GM12872 (cell line): ENCODE measurements at regions not wholly inside any gene's neighbourhood (a gene's known extent, or its start where the extent isn't known, plus 50 kb on each side); places are given as distances from the start of the nearest gene placed in this dataset.

Experiments used
- CTCF ChIP-seq: IDR thresholded peaks from 3 replicates; pipeline ENCODE4 v1.5.1; 2011; ENCODE audit warnings: low read depth, mild to moderate bottlenecking, low read length, moderate library complexity; ENCODE audit not compliant: insufficient read depth

GRCh38 chr2:7378591-7378990 lies 461.4 kb downstream of the RNF144A start:
- no peak for TF ChIP-seq CTCF

GRCh38 chr2:7379799-7380198 lies 462.6 kb downstream of the RNF144A start:
- TF ChIP-seq CTCF = no peak

GRCh38 chr2:7384773-7385349 lies 467.6 kb downstream of the RNF144A start:
- no peak for TF ChIP-seq CTCF

- no peak for TF ChIP-seq CTCF
These were observed 475.0 kb downstream of the RNF144A start for GRCh38 chr2:7392076-7392787.

- TF ChIP-seq CTCF = 0 out of 3 replicates have a peak, but pooled peaks have one; percentile 16
These were observed 477.0 kb downstream of the RNF144A start for GRCh38 chr2:7394195-7394594.

GRCh38 chr2:7400628-7401027 lies 483.4 kb downstream of the RNF144A start:
- TF ChIP-seq CTCF = no peak

- TF ChIP-seq CTCF = no peak
These were observed 486.0 kb downstream of the RNF144A start for GRCh38 chr2:7403092-7403775.
